SK-N-SH treated with all-trans-retinoic acid at 6 μM for 48 hours (cell line): ENCODE measurements at regions not wholly inside any gene's neighbourhood (a gene's known extent, or its start where the extent isn't known, plus 50 kb on each side); places are given as distances from the start of the nearest gene placed in this dataset.

Source experiments
- CREB5 ChIP-seq: fragments of 250-450 bp; sonication (Bioruptor Pico); IDR thresholded peaks from 2 replicates; pipeline ENCODE4 v1.5.1; 2020; ENCODE audit warnings: low read depth, mild to moderate bottlenecking, moderate library complexity
- CSDC2 ChIP-seq: fragments of 250-450 bp; sonication (Bioruptor Pico); IDR thresholded peaks from 2 replicates; pipeline ENCODE4 v1.5.0; 2020; ENCODE audit warnings: mild to moderate bottlenecking, moderate library complexity
- PPARA ChIP-seq: fragments of 250-450 bp; sonication (Bioruptor Pico); IDR thresholded peaks from 2 replicates; pipeline ENCODE4 v1.5.0; 2020; ENCODE audit warnings: mild to moderate bottlenecking, borderline replicate concordance
- ZFP3 ChIP-seq: fragments of 250-450 bp; sonication (Bioruptor Pico); IDR thresholded peaks from 2 replicates; pipeline ENCODE4 v1.5.0; 2020; ENCODE audit warnings: mild to moderate bottlenecking, moderate library complexity
- ZFP30 ChIP-seq: fragments of 450-650 bp; formaldehyde crosslinking; IDR thresholded peaks from 2 replicates; pipeline ENCODE4 v1.5.0; 2022; ENCODE audit warnings: mild to moderate bottlenecking, moderate library complexity
- ZNF565 ChIP-seq: fragments of 450-650 bp; formaldehyde crosslinking; conservative IDR thresholded peaks from 2 replicates; pipeline ENCODE4 v1.5.0; 2020; ENCODE audit warnings: low read depth, mild to moderate bottlenecking, moderate library complexity
- ZNF70 ChIP-seq: fragments of 450-650 bp; formaldehyde crosslinking; IDR thresholded peaks from 2 replicates; pipeline ENCODE4 v1.5.0; 2020; ENCODE audit warnings: mild to moderate bottlenecking, moderate library complexity

GRCh38 chr1:37299216-37299615 is 175.2 kb upstream of the ZC3H12A start:
- TF ChIP-seq CSDC2: no peak
- TF ChIP-seq PPARA (CRISPR knock-in tag): no peak
- TF ChIP-seq ZFP3 (CRISPR knock-in tag): no peak
- TF ChIP-seq CREB5 (CRISPR knock-in tag): no peak
- no peak for TF ChIP-seq ZNF70
- no peak for TF ChIP-seq ZNF565 (CRISPR knock-in tag)
- TF ChIP-seq ZFP30: no peak
